ENCODE measurements at regions not wholly inside any gene's neighbourhood (a gene's known extent, or its start where the extent isn't known, plus 50 kb on each side); places are given as distances from the start of the nearest gene placed in this dataset.

DNA sequence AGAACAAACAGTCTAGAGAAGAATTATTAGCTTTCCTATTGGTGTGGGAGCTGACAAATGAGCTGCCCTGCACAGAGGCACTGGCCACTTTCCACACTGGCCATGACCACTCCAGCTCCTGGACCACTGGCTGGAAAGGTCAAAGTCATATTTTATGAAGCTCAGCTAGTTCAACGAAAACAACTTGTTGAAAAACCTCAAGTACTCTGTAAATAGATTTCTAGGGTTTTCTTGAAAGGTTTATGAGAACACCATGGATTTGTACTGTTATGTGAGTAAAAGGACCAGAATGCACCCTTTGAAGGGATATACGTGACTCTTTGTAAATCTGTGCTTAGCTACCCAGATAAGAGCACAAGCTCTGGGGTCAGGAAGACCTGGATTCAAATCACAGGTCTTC, 54.5 kb upstream of the FGGY start:
- TF ChIP-seq, protein P1, sequence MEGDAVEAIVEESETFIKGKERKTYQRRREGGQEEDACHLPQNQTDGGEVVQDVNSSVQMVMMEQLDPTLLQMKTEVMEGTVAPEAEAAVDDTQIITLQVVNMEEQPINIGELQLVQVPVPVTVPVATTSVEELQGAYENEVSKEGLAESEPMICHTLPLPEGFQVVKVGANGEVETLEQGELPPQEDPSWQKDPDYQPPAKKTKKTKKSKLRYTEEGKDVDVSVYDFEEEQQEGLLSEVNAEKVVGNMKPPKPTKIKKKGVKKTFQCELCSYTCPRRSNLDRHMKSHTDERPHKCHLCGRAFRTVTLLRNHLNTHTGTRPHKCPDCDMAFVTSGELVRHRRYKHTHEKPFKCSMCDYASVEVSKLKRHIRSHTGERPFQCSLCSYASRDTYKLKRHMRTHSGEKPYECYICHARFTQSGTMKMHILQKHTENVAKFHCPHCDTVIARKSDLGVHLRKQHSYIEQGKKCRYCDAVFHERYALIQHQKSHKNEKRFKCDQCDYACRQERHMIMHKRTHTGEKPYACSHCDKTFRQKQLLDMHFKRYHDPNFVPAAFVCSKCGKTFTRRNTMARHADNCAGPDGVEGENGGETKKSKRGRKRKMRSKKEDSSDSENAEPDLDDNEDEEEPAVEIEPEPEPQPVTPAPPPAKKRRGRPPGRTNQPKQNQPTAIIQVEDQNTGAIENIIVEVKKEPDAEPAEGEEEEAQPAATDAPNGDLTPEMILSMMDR (IDR thresholded peaks at IDR 0.05) = no peak
- no peak for TF ChIP-seq EP300 (IDR thresholded peaks at IDR 0.05)

Measured in ovary (tissue), 3 donors.